ENCODE measurements at regions not wholly inside any gene's neighbourhood (a gene's known extent, or its start where the extent isn't known, plus 50 kb on each side); places are given as distances from the start of the nearest gene placed in this dataset.

DNA sequence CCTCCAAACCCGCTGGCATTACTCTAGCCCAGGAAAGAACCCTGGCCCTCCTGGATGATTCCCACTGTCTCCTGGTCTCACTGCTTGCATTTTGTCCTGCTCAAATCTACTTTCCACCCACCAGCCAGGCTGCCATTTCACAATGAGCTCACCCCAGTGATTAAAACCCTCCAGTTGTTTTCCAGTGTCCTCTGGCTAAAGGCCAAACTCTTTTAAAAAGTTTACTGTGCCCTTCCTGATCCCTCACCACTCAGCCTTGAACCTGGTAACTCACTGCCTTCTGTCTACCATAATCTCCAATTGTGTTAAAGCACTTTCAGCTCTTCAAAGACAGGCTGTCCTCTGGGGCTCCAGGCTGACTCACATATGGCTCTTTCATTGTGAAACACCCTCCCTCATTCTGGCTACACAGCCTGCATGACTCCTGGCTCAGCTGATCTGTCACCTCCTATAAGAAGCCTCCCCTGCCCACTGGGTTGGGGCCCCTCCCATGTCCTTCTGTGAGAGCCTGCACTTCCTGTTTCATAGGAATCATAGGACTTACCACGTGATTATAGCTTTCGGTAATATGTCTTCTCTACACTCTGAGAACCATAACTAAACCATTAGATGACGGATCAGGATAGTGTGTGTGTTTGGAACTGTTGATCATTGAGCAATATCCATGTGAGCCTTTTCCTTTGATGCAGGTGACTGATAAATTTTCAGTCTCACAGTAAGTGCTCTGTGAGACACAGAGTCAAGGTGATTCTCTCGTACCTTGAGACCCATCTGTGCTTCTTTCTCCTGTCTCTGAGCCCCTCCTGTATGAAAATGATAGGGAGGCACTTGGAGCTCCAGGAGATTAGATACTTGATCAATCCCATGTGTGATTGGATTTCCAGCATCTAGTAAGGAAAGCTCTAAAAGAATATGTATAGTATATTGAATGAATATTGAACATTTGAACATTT, 590.8 kb upstream of the ID2 start:
- H3K9me3 ChIP-seq (replicated peaks; ENCODE audit: insufficient read depth, low read length) = no peaks in the 10 kb centered on the region
- H3K9ac ChIP-seq (ENCODE audit: low read length) = no peak overlapping the region
- DNase-seq = peak; percentile 7
- no peak overlapping the region for H3K4me2 ChIP-seq (ENCODE audit: low read depth, low read length)
- no peaks in the 10 kb centered on the region for H3K27me3 ChIP-seq (replicated peaks; ENCODE audit: insufficient read depth, low read length)
- H3K36me3 ChIP-seq (replicated peaks; ENCODE audit: insufficient read depth, low read length) = no peaks in the 10 kb centered on the region
- H4K20me1 ChIP-seq (ENCODE audit: insufficient read depth, low read length) = no peaks in the 10 kb centered on the region
- no peaks in the 10 kb centered on the region for H3K9me2 ChIP-seq (replicated peaks; ENCODE audit: insufficient read depth, low read length)
- no peaks in the 10 kb centered on the region for H3F3A ChIP-seq (ENCODE audit: insufficient read depth, low read length)
- H3K27ac ChIP-seq (ENCODE audit: low read length) = no peak overlapping the region
- no peaks in the 10 kb centered on the region for H3K79me2 ChIP-seq (ENCODE audit: low read length)
- TF ChIP-seq, protein P1, sequence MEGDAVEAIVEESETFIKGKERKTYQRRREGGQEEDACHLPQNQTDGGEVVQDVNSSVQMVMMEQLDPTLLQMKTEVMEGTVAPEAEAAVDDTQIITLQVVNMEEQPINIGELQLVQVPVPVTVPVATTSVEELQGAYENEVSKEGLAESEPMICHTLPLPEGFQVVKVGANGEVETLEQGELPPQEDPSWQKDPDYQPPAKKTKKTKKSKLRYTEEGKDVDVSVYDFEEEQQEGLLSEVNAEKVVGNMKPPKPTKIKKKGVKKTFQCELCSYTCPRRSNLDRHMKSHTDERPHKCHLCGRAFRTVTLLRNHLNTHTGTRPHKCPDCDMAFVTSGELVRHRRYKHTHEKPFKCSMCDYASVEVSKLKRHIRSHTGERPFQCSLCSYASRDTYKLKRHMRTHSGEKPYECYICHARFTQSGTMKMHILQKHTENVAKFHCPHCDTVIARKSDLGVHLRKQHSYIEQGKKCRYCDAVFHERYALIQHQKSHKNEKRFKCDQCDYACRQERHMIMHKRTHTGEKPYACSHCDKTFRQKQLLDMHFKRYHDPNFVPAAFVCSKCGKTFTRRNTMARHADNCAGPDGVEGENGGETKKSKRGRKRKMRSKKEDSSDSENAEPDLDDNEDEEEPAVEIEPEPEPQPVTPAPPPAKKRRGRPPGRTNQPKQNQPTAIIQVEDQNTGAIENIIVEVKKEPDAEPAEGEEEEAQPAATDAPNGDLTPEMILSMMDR (IDR thresholded peaks at IDR 0.05; ENCODE audit: low read length) = no peak
- no peak for TF ChIP-seq EZH2phosphoT487 (IDR thresholded peaks at IDR 0.05; ENCODE audit: low read length)
- TF ChIP-seq EZH2 (optimal IDR thresholded peaks at IDR 0.05; ENCODE audit: low read depth, low read length) = no peak
- no peaks in the 10 kb centered on the region for H3K4me1 ChIP-seq (ENCODE audit: low read length)
- H2AFZ ChIP-seq (ENCODE audit: low read length) = no peak overlapping the region
- H3K4me3 ChIP-seq (ENCODE audit: low read length) = no peak overlapping the region

DNA sequence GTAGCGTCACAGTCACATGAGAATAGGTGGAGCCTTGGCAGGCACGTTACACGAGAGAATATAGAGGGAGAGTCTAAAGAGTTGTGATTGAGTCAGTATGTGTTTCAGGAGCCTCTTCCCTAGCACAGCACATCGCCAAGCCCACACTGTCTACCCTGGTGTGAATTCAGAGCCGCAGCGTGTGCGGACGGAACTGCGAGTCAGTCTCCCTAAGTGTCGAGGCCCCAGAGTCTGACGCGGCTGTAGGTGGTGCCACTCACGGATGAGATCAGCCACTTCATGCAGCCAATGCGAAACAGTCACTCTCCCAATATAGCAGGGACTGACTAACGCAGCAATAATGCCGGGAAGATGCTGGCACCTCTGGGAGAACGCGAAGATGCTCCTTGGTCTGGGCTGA, 587.3 kb upstream of the ID2 start:
- Histone ChIP-seq H3F3A (ENCODE audit: insufficient read depth, low read length) (no peaks in the 10 kb centered on the region), H4K20me1 (ENCODE audit: insufficient read depth, low read length) (no peaks in the 10 kb centered on the region), H3K9me3 (replicated peaks; ENCODE audit: insufficient read depth, low read length) (no peaks in the 10 kb centered on the region), H3K4me1 (ENCODE audit: low read length) (no peaks in the 10 kb centered on the region), H3K36me3 (replicated peaks; ENCODE audit: insufficient read depth, low read length) (no peaks in the 10 kb centered on the region), H3K4me2 (ENCODE audit: low read depth, low read length) (no peak overlapping the region), H3K9ac (ENCODE audit: low read length) (no peak overlapping the region), H2AFZ (ENCODE audit: low read length) (no peak overlapping the region), H3K27me3 (replicated peaks; ENCODE audit: insufficient read depth, low read length) (no peaks in the 10 kb centered on the region), H3K4me3 (ENCODE audit: low read length) (no peak overlapping the region), H3K79me2 (ENCODE audit: low read length) (no peaks in the 10 kb centered on the region), H3K27ac (ENCODE audit: low read length) (no peak overlapping the region), H3K9me2 (replicated peaks; ENCODE audit: insufficient read depth, low read length) (no peaks in the 10 kb centered on the region)
- DNase-seq = no peak
- TF ChIP-seq EZH2phosphoT487 (IDR thresholded peaks at IDR 0.05; ENCODE audit: low read length) (no peak), EZH2 (optimal IDR thresholded peaks at IDR 0.05; ENCODE audit: low read depth, low read length) (no peak)
- TF ChIP-seq, protein P1 (IDR thresholded peaks at IDR 0.05; ENCODE audit: low read length) = no peak

DNA sequence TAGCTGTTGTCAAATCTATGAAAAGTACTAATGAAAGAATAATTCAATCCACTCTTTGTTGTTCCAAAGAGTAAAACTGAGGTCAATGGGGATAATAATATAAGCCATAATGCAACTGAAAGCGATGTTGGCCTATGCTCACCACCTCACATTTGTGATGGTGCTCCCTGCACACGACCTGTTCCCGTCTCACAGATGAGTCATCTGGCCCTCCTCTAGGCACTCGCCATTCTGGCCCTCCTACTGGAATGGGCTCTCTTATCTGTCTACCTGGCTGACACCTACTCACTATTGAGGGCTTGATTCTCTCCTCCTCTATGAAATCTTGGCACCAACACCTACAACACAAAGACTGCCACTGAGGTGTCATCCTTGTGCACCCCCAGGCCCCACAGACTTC, 585.9 kb upstream of the ID2 start:
- Histone ChIP-seq H3K4me2 (ENCODE audit: low read depth, low read length) (no peak overlapping the region), H3K9me2 (replicated peaks; ENCODE audit: insufficient read depth, low read length) (no peaks in the 10 kb centered on the region), H3K27me3 (replicated peaks; ENCODE audit: insufficient read depth, low read length) (no peaks in the 10 kb centered on the region), H3K27ac (ENCODE audit: low read length) (no peak overlapping the region), H3K79me2 (ENCODE audit: low read length) (no peaks in the 10 kb centered on the region), H3K4me3 (ENCODE audit: low read length) (no peak overlapping the region), H4K20me1 (ENCODE audit: insufficient read depth, low read length) (no peaks in the 10 kb centered on the region), H2AFZ (ENCODE audit: low read length) (no peak overlapping the region), H3K36me3 (replicated peaks; ENCODE audit: insufficient read depth, low read length) (no peaks in the 10 kb centered on the region), H3F3A (ENCODE audit: insufficient read depth, low read length) (no peaks in the 10 kb centered on the region), H3K9me3 (replicated peaks; ENCODE audit: insufficient read depth, low read length) (no peaks in the 10 kb centered on the region), H3K9ac (ENCODE audit: low read length) (no peak overlapping the region), H3K4me1 (ENCODE audit: low read length) (no peaks in the 10 kb centered on the region)
- no peak for TF ChIP-seq EZH2phosphoT487 (IDR thresholded peaks at IDR 0.05; ENCODE audit: low read length)
- TF ChIP-seq, protein P1 (IDR thresholded peaks at IDR 0.05; ENCODE audit: low read length) = no peak
- TF ChIP-seq EZH2 (optimal IDR thresholded peaks at IDR 0.05; ENCODE audit: low read depth, low read length) = no peak
- DNase-seq = no peak
